HL-60 (cell line): ENCODE measurements at regions not wholly inside any gene's neighbourhood (a gene's known extent, or its start where the extent isn't known, plus 50 kb on each side); places are given as distances from the start of the nearest gene placed in this dataset.

ENCODE experiments used
- GABPA ChIP-seq: IDR thresholded peaks from 2 replicates; pipeline ENCODE4 v1.6.1; 2012; ENCODE audit warnings: low read depth
- POLR2AphosphoS5 ChIP-seq: IDR thresholded peaks from 2 replicates; pipeline ENCODE4 v1.6.1; 2012; ENCODE audit warnings: low read depth
- SPI1 ChIP-seq: IDR thresholded peaks from 2 replicates; pipeline ENCODE4 v1.6.1; 2012; ENCODE audit warnings: low read depth, mild to moderate bottlenecking, borderline replicate concordance
- TF ChIP-seq, protein P1 (sequence below): IDR thresholded peaks from one replicate; pipeline ENCODE4 v1.5.1; 2011; ENCODE audit warnings: low read length, control low read depth, inconsistent platforms; ENCODE audit not compliant: insufficient read depth
- TF ChIP-seq, protein P2 (sequence below): IDR thresholded peaks from 2 replicates; pipeline ENCODE4 v1.6.1; 2012; ENCODE audit warnings: low read depth; ENCODE audit not compliant: insufficient replicate concordance

DNA sequence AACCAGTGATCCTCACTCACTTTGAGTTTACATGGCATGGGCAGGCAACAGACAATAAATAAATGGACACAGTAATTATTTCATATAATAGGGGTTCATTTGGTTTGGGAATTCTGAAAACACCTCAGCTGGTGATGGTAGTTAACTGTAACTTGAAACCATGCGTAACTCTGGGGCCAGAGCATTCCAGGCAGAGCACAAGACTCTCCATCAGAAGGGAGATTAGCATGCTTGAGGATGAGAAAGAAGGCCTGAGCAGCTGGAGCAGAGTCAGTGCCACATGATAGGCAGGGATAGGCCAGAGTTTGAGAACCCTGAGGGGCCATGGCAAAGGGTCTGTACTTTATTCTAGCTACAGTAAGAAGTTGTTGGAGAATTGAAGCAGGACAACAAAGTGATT, 56.3 kb upstream of the CXCL8 start:
- TF ChIP-seq, protein P1, sequence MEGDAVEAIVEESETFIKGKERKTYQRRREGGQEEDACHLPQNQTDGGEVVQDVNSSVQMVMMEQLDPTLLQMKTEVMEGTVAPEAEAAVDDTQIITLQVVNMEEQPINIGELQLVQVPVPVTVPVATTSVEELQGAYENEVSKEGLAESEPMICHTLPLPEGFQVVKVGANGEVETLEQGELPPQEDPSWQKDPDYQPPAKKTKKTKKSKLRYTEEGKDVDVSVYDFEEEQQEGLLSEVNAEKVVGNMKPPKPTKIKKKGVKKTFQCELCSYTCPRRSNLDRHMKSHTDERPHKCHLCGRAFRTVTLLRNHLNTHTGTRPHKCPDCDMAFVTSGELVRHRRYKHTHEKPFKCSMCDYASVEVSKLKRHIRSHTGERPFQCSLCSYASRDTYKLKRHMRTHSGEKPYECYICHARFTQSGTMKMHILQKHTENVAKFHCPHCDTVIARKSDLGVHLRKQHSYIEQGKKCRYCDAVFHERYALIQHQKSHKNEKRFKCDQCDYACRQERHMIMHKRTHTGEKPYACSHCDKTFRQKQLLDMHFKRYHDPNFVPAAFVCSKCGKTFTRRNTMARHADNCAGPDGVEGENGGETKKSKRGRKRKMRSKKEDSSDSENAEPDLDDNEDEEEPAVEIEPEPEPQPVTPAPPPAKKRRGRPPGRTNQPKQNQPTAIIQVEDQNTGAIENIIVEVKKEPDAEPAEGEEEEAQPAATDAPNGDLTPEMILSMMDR = no peak
- TF ChIP-seq POLR2AphosphoS5 = no peak
- TF ChIP-seq, protein P2, sequence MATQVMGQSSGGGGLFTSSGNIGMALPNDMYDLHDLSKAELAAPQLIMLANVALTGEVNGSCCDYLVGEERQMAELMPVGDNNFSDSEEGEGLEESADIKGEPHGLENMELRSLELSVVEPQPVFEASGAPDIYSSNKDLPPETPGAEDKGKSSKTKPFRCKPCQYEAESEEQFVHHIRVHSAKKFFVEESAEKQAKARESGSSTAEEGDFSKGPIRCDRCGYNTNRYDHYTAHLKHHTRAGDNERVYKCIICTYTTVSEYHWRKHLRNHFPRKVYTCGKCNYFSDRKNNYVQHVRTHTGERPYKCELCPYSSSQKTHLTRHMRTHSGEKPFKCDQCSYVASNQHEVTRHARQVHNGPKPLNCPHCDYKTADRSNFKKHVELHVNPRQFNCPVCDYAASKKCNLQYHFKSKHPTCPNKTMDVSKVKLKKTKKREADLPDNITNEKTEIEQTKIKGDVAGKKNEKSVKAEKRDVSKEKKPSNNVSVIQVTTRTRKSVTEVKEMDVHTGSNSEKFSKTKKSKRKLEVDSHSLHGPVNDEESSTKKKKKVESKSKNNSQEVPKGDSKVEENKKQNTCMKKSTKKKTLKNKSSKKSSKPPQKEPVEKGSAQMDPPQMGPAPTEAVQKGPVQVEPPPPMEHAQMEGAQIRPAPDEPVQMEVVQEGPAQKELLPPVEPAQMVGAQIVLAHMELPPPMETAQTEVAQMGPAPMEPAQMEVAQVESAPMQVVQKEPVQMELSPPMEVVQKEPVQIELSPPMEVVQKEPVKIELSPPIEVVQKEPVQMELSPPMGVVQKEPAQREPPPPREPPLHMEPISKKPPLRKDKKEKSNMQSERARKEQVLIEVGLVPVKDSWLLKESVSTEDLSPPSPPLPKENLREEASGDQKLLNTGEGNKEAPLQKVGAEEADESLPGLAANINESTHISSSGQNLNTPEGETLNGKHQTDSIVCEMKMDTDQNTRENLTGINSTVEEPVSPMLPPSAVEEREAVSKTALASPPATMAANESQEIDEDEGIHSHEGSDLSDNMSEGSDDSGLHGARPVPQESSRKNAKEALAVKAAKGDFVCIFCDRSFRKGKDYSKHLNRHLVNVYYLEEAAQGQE = no peak
- no peak for TF ChIP-seq GABPA
- no peak for TF ChIP-seq SPI1
